Stimulated activated naive B cell treated with anti-CD40 and anti-IgM and Interleukin-4, amounts not matched to agents 10 μg/mL and 1 μg/mL and 100 μg/mL, for 72 hours (primary cell): ENCODE measurements at regions not wholly inside any gene's neighbourhood (a gene's known extent, or its start where the extent isn't known, plus 50 kb on each side); places are given as distances from the start of the nearest gene placed in this dataset.
"Not testable (repeated sequence)": the region's sequence is repeated elsewhere in the genome, so short reads cannot be mapped to it uniquely, and the experiment has no call there.

Source experiments
- ATAC-seq, 2 donors: fragments of 150-1000 bp; cut with Tn5 transposase; replicated peaks; 2 replicates each; pipeline ENCODE4 v1.10.0; 2021; ENCODE audit warnings: moderate library complexity in 1 of 2
- DNase-seq: peaks from one replicate; pipeline ENCODE4 v3.0.0; 2021
- H3K27ac Mint-ChIP-seq: one replicate; pipeline ENCODE4 v1.8.0; 2022; ENCODE audit warnings: mild to moderate bottlenecking, mixed read lengths
- H3K27me3 Mint-ChIP-seq, 2 donors: one replicate each; pipeline ENCODE4 v1.8.0; 2022; ENCODE audit warnings: mixed read lengths in 2 of 2
- H3K36me3 Mint-ChIP-seq, 2 donors: one replicate each; pipeline ENCODE4 v1.8.0; 2022; ENCODE audit warnings: mixed read lengths in 2 of 2, mild to moderate bottlenecking in 1 of 2
- H3K4me1 Mint-ChIP-seq, 2 donors: one replicate each; pipeline ENCODE4 v1.8.0; 2022; ENCODE audit warnings: mixed read lengths in 2 of 2, mild to moderate bottlenecking in 1 of 2
- H3K4me3 Mint-ChIP-seq, 2 donors: one replicate each; pipeline ENCODE4 v1.8.0; 2022; ENCODE audit warnings: mild to moderate bottlenecking in 2 of 2, mixed read lengths in 2 of 2, moderate library complexity in 1 of 2
- H3K9me3 Mint-ChIP-seq, 2 donors: one replicate each; pipeline ENCODE4 v1.8.0; 2022; ENCODE audit warnings: mixed read lengths in 2 of 2, mild to moderate bottlenecking in 1 of 2

- H3K4me1 Mint-ChIP-seq, H3K4me3 Mint-ChIP-seq, ATAC-seq, H3K9me3 Mint-ChIP-seq, DNase-seq, H3K27ac Mint-ChIP-seq, H3K36me3 Mint-ChIP-seq, H3K27me3 Mint-ChIP-seq: not testable (repeated sequence)
Observed at GRCh38 chr13:111757094-111757493, 309.9 kb upstream of the SOX1 start.

GRCh38 chr13:111757618-111758017 lies 309.3 kb upstream of the SOX1 start:
- not testable (repeated sequence) for ATAC-seq, DNase-seq, H3K4me3 Mint-ChIP-seq, H3K27ac Mint-ChIP-seq, H3K4me1 Mint-ChIP-seq, H3K9me3 Mint-ChIP-seq, H3K27me3 Mint-ChIP-seq, H3K36me3 Mint-ChIP-seq

- not testable (repeated sequence) for H3K4me1 Mint-ChIP-seq, ATAC-seq, H3K9me3 Mint-ChIP-seq, H3K27me3 Mint-ChIP-seq, H3K27ac Mint-ChIP-seq, H3K4me3 Mint-ChIP-seq, H3K36me3 Mint-ChIP-seq, DNase-seq
Observed at GRCh38 chr13:111763001-111763872, 303.7 kb upstream of the SOX1 start.

- H3K36me3 Mint-ChIP-seq, ATAC-seq, H3K9me3 Mint-ChIP-seq, H3K27me3 Mint-ChIP-seq, DNase-seq, H3K4me1 Mint-ChIP-seq, H3K4me3 Mint-ChIP-seq, H3K27ac Mint-ChIP-seq: not testable (repeated sequence)
Observed at GRCh38 chr13:111764550-111764949, 302.4 kb upstream of the SOX1 start.

GRCh38 chr13:111764996-111765395 lies 302.0 kb upstream of the SOX1 start:
- H3K4me3 Mint-ChIP-seq, ATAC-seq, H3K27me3 Mint-ChIP-seq, H3K36me3 Mint-ChIP-seq, H3K4me1 Mint-ChIP-seq, H3K9me3 Mint-ChIP-seq, H3K27ac Mint-ChIP-seq, DNase-seq: not testable (repeated sequence)

- H3K4me1 Mint-ChIP-seq, DNase-seq, H3K9me3 Mint-ChIP-seq, H3K27me3 Mint-ChIP-seq, ATAC-seq, H3K4me3 Mint-ChIP-seq, H3K36me3 Mint-ChIP-seq, H3K27ac Mint-ChIP-seq: not testable (repeated sequence)
Observed at GRCh38 chr13:111775718-111776117, 291.2 kb upstream of the SOX1 start.

GRCh38 chr13:111777351-111777750 lies 289.6 kb upstream of the SOX1 start:
- not testable (repeated sequence) for H3K4me1 Mint-ChIP-seq, H3K27me3 Mint-ChIP-seq
- ATAC-seq, result peak; percentile 48 to 65

GRCh38 chr13:111781395-111781794 lies 285.6 kb upstream of the SOX1 start:
- H3K4me3 Mint-ChIP-seq, DNase-seq, H3K9me3 Mint-ChIP-seq, H3K27me3 Mint-ChIP-seq, H3K4me1 Mint-ChIP-seq, ATAC-seq, H3K36me3 Mint-ChIP-seq, H3K27ac Mint-ChIP-seq: not testable (repeated sequence)

More at GRCh38 chr13:111777351-111777750, 289.6 kb upstream of the SOX1 start:
- H3K27ac Mint-ChIP-seq, H3K36me3 Mint-ChIP-seq, H3K9me3 Mint-ChIP-seq, DNase-seq, H3K4me3 Mint-ChIP-seq: not testable (repeated sequence)

DNA sequence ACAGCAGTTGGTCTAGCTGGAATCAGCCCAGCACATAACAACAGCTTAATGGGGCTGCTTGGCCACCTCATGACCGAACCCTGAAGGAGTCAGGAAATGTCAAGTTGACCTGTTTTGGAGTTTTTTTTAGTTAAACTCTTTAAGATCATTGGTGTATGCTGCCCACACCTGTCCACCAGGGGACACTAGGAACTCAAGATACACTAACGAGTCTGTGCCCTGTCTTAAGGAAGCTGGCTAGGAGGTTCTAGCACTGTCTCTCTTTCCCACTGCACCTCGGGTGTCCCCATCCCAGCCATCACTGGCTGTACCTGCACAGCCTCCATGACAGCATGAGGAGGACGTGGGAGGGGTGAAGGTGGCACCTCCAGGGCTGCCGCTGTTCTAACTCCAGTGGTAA lies 279.6 kb upstream of the SOX1 start:
- not testable (repeated sequence) for H3K4me3 Mint-ChIP-seq, H3K27me3 Mint-ChIP-seq, DNase-seq, H3K4me1 Mint-ChIP-seq, H3K9me3 Mint-ChIP-seq, H3K27ac Mint-ChIP-seq, H3K36me3 Mint-ChIP-seq, ATAC-seq

DNA sequence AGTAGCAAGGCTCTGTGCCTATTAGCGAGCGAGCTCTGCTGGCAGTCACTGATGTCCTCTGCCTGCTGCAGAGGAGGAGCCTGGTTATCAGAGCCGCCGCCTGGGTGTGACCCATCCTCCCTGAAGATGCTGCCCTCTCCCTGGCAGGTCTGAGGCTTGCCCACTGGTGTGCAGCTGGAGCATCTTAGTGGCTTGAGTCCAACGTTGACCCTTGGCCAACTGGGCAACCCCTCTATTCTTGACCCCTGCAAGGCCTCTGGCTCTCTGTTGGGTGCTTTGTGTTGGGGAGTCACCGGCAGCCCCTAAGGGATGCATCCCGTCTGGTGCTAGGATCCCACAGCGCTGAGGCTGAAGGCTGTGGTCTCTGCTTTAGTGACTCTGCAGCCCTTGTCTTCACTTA lies 277.9 kb upstream of the SOX1 start:
- DNase-seq, result no peak
- no peak overlapping the region for H3K4me3 Mint-ChIP-seq
- H3K27ac Mint-ChIP-seq, result no peak overlapping the region
- no peaks in the 10 kb centered on the region for H3K9me3 Mint-ChIP-seq
- no peaks in the 10 kb centered on the region for H3K4me1 Mint-ChIP-seq
- no peaks in the 10 kb centered on the region for H3K36me3 Mint-ChIP-seq
- ATAC-seq, result no peak
- no peaks in the 10 kb centered on the region for H3K27me3 Mint-ChIP-seq

DNA sequence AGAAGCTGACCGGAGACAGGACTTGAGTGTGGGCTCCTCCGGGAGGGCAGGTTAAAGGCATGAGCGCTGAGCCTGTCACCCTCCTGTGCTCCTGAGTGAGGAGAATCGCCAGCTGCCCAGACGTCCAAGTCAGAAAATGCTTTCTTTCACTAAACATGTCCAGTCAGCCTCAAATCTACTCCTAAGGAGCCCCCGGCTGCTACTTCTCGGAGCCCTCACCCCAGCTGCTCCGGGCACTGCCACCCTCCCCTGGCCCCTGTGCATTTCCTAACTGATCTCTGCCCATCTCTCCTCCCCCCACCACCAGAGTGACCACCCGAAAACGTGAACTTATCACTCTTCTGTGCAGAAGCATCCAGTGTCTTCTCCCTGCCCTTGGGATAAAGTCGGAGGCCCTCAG lies 277.5 kb upstream of the SOX1 start:
- Mint-ChIP-seq H3K4me3 (no peak overlapping the region), H3K4me1 (no peaks in the 10 kb centered on the region), H3K36me3 (no peaks in the 10 kb centered on the region), H3K9me3 (no peaks in the 10 kb centered on the region), H3K27ac (no peak overlapping the region), H3K27me3 (no peaks in the 10 kb centered on the region)
- no peak for ATAC-seq
- no peak for DNase-seq

- Mint-ChIP-seq H3K9me3 (no peaks in the 10 kb centered on the region), H3K27ac (no peak overlapping the region), H3K4me1 (no peaks in the 10 kb centered on the region), H3K27me3 (no peaks in the 10 kb centered on the region), H3K4me3 (no peak overlapping the region), H3K36me3 (no peaks in the 10 kb centered on the region)
- DNase-seq (no peak), ATAC-seq (no peak)
Observed at GRCh38 chr13:111790621-111791020, 276.3 kb upstream of the SOX1 start.

DNA sequence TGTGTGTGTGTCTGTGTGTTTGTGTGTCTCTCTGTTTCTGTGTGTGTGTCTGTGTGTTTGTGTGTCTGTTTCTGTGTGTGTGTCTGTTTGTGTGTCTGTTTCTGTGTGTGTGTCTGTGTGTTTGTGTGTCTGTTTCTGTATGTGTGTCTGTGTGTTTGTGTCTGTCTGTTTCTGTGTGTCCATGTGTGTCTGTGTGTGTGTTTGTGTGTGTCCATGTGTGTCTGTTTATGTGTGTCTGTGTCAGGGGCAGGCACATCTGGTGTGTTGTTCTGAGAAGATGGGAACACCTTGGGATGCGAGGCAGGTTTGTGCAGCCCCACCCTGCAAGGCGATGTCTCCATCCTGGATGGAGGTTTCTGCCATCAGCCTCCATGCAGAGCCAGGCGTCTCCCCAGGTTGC lies 275.8 kb upstream of the SOX1 start:
- H3K9me3 Mint-ChIP-seq, result no peaks in the 10 kb centered on the region
- H3K4me1 Mint-ChIP-seq, result no peaks in the 10 kb centered on the region
- H3K27ac Mint-ChIP-seq, result no peak overlapping the region

GRCh38 chr13:111792956-111793355 lies 274.0 kb upstream of the SOX1 start:
- Mint-ChIP-seq H3K4me1 (no peaks in the 10 kb centered on the region), H3K27me3 (no peaks in the 10 kb centered on the region), H3K27ac (no peak overlapping the region), H3K4me3 (no peak overlapping the region), H3K9me3 (no peaks in the 10 kb centered on the region), H3K36me3 (no peaks in the 10 kb centered on the region)
- ATAC-seq (no peak), DNase-seq (no peak)

More for the DNA sequence above, 275.8 kb upstream of the SOX1 start:
- no peaks in the 10 kb centered on the region for H3K36me3 Mint-ChIP-seq
- H3K4me3 Mint-ChIP-seq, result no peak overlapping the region
- DNase-seq (no peak), ATAC-seq (no peak)
- no peaks in the 10 kb centered on the region for H3K27me3 Mint-ChIP-seq
